Panc1 (cell line): ENCODE measurements at regions not wholly inside any gene's neighbourhood (a gene's known extent, or its start where the extent isn't known, plus 50 kb on each side); places are given as distances from the start of the nearest gene placed in this dataset.

Source experiments
- ATAC-seq: fragments of 200-7000 bp; cut with Tn5 transposase; 2 replicates; pipeline ENCODE4 v1.9.1; 2020; ENCODE audit warnings: mild to moderate bottlenecking, moderate library complexity
- BruUV-seq: library from RNA; stranded (reverse); fragments of 400-500 nt; replicated peaks from 2 replicates; lab custom pipeline; 2021; lab: Mats Ljungman, UMichigan
- CTCF ChIA-PET: fragments of 300-600 bp; sonication (Branson Sonifier 250); formaldehyde crosslinking; loops from one replicate; lab custom pipeline; 2022; ENCODE audit warnings: antibody characterized with exemption; lab: Charles Lee
- POLR2A ChIA-PET: fragments of 300-600 bp; sonication (Branson Sonifier 250); formaldehyde crosslinking; loops from one replicate; lab custom pipeline; 2022; ENCODE audit warnings: antibody characterized with exemption; lab: Charles Lee
- DNase-seq: peaks from one replicate; pipeline ENCODE4 v3.0.0-alpha.2; 2010; ENCODE audit warnings: low read depth, low spot score
- H3K27ac ChIP-seq: 2 replicates; pipeline ENCODE4 v1.5.1; 2011; ENCODE audit warnings: mild to moderate bottlenecking, low read length, inconsistent platforms
- H3K27me3 ChIP-seq: fragments of 200-500 bp; sonication (Bioruptor generic); 2 replicates; pipeline ENCODE4 v1.6.0; 2014; ENCODE audit warnings: low read length, inconsistent platforms; ENCODE audit not compliant: control insufficient read depth, insufficient read depth
- H3K36me3 ChIP-seq: fragments of 200-500 bp; sonication (Bioruptor generic); 2 replicates; pipeline ENCODE4 v1.5.1; 2014; ENCODE audit warnings: inconsistent platforms, mild to moderate bottlenecking, low read length, moderate library complexity; ENCODE audit not compliant: control insufficient read depth, insufficient read depth
- H3K4me1 ChIP-seq: 2 replicates; pipeline ENCODE4 v1.5.1; 2011; ENCODE audit warnings: inconsistent platforms, mild to moderate bottlenecking, low read length, moderate library complexity; ENCODE audit not compliant: control insufficient read depth, insufficient read depth
- H3K4me3 ChIP-seq, 2 experiments: 2 replicates each; pipeline ENCODE4 v1.5.1; 2011 to 2012; ENCODE audit warnings: low read depth in 2 of 2, low read length in 2 of 2, mild to moderate bottlenecking in 2 of 2, inconsistent platforms in 1 of 2, moderate library complexity in 1 of 2
- H3K9me3 ChIP-seq: fragments of 200-500 bp; sonication (Bioruptor generic); 2 replicates; pipeline ENCODE4 v1.5.1; 2014; ENCODE audit warnings: low read depth, mild to moderate bottlenecking, inconsistent platforms, low read length, moderate library complexity; ENCODE audit not compliant: control insufficient read depth, insufficient read depth
- POLR2AphosphoS5 ChIP-seq: IDR thresholded peaks from 2 replicates; pipeline ENCODE4 v1.6.1; 2012; ENCODE audit warnings: mild to moderate bottlenecking, low read depth, low read length, moderate library complexity
- SIN3A ChIP-seq: IDR thresholded peaks from 2 replicates; pipeline ENCODE4 v1.6.1; 2012; ENCODE audit warnings: low read depth, mild to moderate bottlenecking, low read length, moderate library complexity, borderline replicate concordance; ENCODE audit not compliant: insufficient read depth
- TCF7L2 ChIP-seq: IDR thresholded peaks from 2 replicates; pipeline ENCODE4 v1.6.1; 2011; ENCODE audit warnings: mild to moderate bottlenecking, low read depth, low read length, inconsistent platforms
- in situ Hi-C: cut with HindIII; loops from 2 replicates; pipeline ENCODE4 v1.10.0; 2016; ENCODE audit warnings: low sequenced_read_pairs, low pct_unique_long_range_greater_than_20kb
- intact Hi-C: fragments of 100-400 bp; cut with micrococcal nuclease; formaldehyde crosslinking; loops from one replicate; pipeline ENCODE4 v1.10.0; 2022; ENCODE audit not compliant: unreplicated experiment
- TF ChIP-seq, protein P1 (sequence below): fragments of 450-650 bp; IDR thresholded peaks from 2 replicates; pipeline ENCODE4 v1.5.1; 2017; ENCODE audit warnings: mild to moderate bottlenecking
- TF ChIP-seq, protein P2 (sequence below), 2 experiments: IDR thresholded peaks; 2 replicates each; pipeline ENCODE4 v1.6.1; 2011 to 2012; ENCODE audit warnings: low read depth in 2 of 2, control low read depth in 1 of 2, low read length in 1 of 2, mild to moderate bottlenecking in 1 of 2, moderate library complexity in 1 of 2; ENCODE audit not compliant: insufficient read depth in 1 of 2

DNA sequence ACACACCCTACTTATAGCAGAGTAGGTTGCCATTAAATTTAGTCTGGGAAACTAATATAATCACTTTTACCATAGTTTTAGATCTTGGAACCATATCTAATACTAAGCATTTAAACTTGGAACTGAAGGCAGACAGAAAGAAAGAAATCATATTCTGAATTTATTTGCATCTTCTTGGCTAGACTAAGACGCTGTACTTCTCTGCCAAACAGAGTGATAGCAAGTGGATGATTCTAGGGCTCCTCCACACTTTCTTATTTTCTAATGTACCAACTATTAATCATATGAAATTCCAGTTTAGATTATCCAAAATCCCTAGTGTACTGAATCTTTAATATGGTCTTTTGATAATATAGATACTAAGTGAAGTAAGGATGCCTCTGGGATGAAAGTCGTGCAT, 277.0 kb downstream of the CENPW start:
- H3K4me3 ChIP-seq = no peak overlapping the region
- H3K9me3 ChIP-seq = no peaks in the 10 kb centered on the region
- no peaks in the 10 kb centered on the region for H3K4me1 ChIP-seq
- intact Hi-C loops = no loop called here
- no peaks in the 10 kb centered on the region for H3K36me3 ChIP-seq
- ATAC-seq = no peak
- no peak for DNase-seq
- in situ Hi-C loops = no loop called here
- BruUV-seq = no TSS peak
- ChIA-PET CTCF (no interaction called here), POLR2A (no interaction called here)
- no peak for TF ChIP-seq POLR2AphosphoS5
- TF ChIP-seq, protein P1, sequence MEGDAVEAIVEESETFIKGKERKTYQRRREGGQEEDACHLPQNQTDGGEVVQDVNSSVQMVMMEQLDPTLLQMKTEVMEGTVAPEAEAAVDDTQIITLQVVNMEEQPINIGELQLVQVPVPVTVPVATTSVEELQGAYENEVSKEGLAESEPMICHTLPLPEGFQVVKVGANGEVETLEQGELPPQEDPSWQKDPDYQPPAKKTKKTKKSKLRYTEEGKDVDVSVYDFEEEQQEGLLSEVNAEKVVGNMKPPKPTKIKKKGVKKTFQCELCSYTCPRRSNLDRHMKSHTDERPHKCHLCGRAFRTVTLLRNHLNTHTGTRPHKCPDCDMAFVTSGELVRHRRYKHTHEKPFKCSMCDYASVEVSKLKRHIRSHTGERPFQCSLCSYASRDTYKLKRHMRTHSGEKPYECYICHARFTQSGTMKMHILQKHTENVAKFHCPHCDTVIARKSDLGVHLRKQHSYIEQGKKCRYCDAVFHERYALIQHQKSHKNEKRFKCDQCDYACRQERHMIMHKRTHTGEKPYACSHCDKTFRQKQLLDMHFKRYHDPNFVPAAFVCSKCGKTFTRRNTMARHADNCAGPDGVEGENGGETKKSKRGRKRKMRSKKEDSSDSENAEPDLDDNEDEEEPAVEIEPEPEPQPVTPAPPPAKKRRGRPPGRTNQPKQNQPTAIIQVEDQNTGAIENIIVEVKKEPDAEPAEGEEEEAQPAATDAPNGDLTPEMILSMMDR = no peak
- TF ChIP-seq TCF7L2 = no peak
- TF ChIP-seq, protein P2, sequence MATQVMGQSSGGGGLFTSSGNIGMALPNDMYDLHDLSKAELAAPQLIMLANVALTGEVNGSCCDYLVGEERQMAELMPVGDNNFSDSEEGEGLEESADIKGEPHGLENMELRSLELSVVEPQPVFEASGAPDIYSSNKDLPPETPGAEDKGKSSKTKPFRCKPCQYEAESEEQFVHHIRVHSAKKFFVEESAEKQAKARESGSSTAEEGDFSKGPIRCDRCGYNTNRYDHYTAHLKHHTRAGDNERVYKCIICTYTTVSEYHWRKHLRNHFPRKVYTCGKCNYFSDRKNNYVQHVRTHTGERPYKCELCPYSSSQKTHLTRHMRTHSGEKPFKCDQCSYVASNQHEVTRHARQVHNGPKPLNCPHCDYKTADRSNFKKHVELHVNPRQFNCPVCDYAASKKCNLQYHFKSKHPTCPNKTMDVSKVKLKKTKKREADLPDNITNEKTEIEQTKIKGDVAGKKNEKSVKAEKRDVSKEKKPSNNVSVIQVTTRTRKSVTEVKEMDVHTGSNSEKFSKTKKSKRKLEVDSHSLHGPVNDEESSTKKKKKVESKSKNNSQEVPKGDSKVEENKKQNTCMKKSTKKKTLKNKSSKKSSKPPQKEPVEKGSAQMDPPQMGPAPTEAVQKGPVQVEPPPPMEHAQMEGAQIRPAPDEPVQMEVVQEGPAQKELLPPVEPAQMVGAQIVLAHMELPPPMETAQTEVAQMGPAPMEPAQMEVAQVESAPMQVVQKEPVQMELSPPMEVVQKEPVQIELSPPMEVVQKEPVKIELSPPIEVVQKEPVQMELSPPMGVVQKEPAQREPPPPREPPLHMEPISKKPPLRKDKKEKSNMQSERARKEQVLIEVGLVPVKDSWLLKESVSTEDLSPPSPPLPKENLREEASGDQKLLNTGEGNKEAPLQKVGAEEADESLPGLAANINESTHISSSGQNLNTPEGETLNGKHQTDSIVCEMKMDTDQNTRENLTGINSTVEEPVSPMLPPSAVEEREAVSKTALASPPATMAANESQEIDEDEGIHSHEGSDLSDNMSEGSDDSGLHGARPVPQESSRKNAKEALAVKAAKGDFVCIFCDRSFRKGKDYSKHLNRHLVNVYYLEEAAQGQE (IDR thresholded peaks at IDR 0.05; ENCODE audit: insufficient read depth in 1 of 2, low read depth in 2 of 2, low read length in 1 of 2) = no peak
- no peaks in the 10 kb centered on the region for H3K27me3 ChIP-seq
- H3K27ac ChIP-seq = no peak overlapping the region

DNA sequence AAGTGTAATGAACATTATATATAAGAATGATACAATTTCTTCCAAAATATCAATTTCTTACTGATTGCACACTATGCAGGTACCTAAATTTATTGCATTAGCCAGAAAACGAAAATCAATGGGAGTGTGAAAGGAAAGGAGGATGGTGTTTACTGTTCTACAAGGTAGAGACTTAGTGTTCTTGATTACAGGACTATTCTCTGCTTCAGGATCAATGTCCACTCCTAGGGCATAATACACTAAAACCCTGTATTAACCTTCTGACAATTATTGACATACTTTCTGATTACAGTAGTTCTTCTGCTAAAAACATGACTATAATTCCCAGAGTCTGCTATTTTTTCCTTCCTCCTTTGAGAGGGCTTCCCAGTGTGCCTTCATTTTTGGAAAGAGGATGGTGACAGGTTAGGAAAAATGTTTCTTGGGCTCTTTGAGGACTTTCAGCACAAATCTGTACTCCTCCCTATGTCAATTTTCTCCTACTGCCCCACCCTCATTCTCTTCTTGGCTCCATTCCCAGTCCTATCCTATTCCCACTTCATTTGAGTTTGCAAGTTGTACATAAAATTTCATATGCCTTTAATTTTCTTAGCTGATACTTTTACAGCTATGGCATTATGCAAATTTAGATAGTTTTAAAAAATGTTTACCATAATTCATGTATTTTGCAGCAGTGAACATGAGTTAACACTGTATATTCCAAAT, 278.9 kb downstream of the CENPW start:
- ChIA-PET POLR2A (no interaction called here), CTCF (no interaction called here)
- Histone ChIP-seq H3K9me3 (no peaks in the 10 kb centered on the region), H3K4me1 (no peaks in the 10 kb centered on the region), H3K4me3 (no peak overlapping the region), H3K27ac (no peak overlapping the region), H3K27me3 (no peaks in the 10 kb centered on the region), H3K36me3 (no peaks in the 10 kb centered on the region)
- BruUV-seq = no TSS peak
- TF ChIP-seq, protein P1 = no peak
- TF ChIP-seq, protein P2 (IDR thresholded peaks at IDR 0.05; ENCODE audit: insufficient read depth in 1 of 2, low read depth in 2 of 2, low read length in 1 of 2) = no peak
- TF ChIP-seq POLR2AphosphoS5 = no peak
- no peak for TF ChIP-seq SIN3A
- TF ChIP-seq TCF7L2 = no peak
- ATAC-seq (no peak), DNase-seq (no peak)
- intact Hi-C loops = no loop called here
- in situ Hi-C loops = no loop called here
